Activated CD4-positive, alpha-beta T cell treated with anti-CD3 and anti-CD28 coated beads, Interleukin-2, amount 10 ng/mL, durations not matched to agents 7 days and 5 days (primary cell): ENCODE measurements at regions not wholly inside any gene's neighbourhood (a gene's known extent, or its start where the extent isn't known, plus 50 kb on each side); places are given as distances from the start of the nearest gene placed in this dataset.

ENCODE experiments used
- CTCF ChIA-PET: fragments of 350-600 bp; sonication (Branson Sonifier 250); formaldehyde crosslinking; loops from one replicate; lab custom pipeline; 2021; ENCODE audit warnings: antibody characterized with exemption; lab: Charles Lee
- POLR2A ChIA-PET: fragments of 350-600 bp; sonication (Branson Sonifier 250); formaldehyde crosslinking; loops from one replicate; lab custom pipeline; 2021; ENCODE audit warnings: antibody characterized with exemption; lab: Charles Lee
- DNase-seq: peaks from one replicate; pipeline ENCODE4 v3.0.0-alpha.2; 2020
- H3K27ac Mint-ChIP-seq: one replicate; pipeline ENCODE4 v1.8.0; 2021; ENCODE audit warnings: mild to moderate bottlenecking, moderate library complexity, mixed read lengths
- H3K27me3 Mint-ChIP-seq: one replicate; pipeline ENCODE4 v1.8.0; 2021; ENCODE audit warnings: mixed read lengths
- H3K36me3 Mint-ChIP-seq: one replicate; pipeline ENCODE4 v1.8.0; 2021; ENCODE audit warnings: low read depth, mixed read lengths
- H3K4me1 Mint-ChIP-seq: one replicate; pipeline ENCODE4 v1.8.0; 2021; ENCODE audit warnings: mixed read lengths
- H3K4me3 Mint-ChIP-seq: one replicate; pipeline ENCODE4 v1.8.0; 2021; ENCODE audit warnings: mild to moderate bottlenecking, moderate library complexity, mixed read lengths
- H3K9me3 Mint-ChIP-seq: one replicate; pipeline ENCODE4 v1.8.0; 2021; ENCODE audit warnings: mixed read lengths

DNA sequence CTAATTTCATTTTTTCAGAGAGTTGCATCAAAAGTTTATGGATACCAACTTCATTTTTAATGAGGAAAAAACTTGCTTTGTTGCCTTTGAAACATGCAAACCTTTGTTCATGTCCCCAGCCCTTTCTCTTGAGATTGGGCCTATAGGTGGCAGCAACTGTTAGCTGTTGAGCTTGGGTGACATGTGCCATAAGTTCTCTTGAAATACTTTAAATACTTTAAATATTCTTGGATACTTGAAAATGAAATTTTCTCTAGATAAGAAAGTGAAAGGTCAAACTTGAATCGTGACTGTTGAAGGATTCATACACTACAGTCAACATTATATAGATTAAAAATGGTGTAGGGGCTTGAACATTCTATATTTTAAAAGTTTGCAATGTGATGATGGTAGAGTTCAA lies 294.9 kb downstream of the NDFIP2 start:
- H3K9me3 Mint-ChIP-seq, result peaks cover 6% of the 10 kb centered on the region
- H3K36me3 Mint-ChIP-seq, result no peaks in the 10 kb centered on the region
- POLR2A ChIA-PET, result no interaction called here
- H3K4me1 Mint-ChIP-seq, result no peaks in the 10 kb centered on the region
- H3K4me3 Mint-ChIP-seq, result no peak overlapping the region
- no peak overlapping the region for H3K27ac Mint-ChIP-seq
- CTCF ChIA-PET, result no interaction called here
- no peaks in the 10 kb centered on the region for H3K27me3 Mint-ChIP-seq
- no peak for DNase-seq

GRCh38 chr13:79772811-79773210 lies 291.9 kb downstream of the NDFIP2 start:
- CTCF ChIA-PET, result no interaction called here

DNA sequence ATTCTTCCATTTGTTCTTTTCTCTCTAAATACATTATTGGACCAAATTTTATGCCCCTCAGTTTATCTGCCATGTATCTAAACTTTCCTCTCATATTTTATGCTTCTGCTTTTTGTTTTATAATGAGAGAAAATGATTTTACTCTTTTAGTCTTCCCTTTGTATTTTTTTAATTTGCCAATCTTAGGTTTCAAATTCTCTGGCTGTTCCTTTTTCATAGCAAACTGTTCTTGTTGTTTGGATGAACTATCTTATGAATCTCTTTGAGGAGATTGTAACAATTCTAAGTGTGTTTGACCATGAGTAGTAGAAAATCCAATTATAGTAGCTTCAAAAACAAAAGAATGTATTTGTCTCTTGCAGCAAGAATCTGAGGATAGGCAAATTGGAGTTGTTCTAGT lies 290.5 kb downstream of the NDFIP2 start:
- no peaks in the 10 kb centered on the region for H3K4me1 Mint-ChIP-seq
- DNase-seq, result no peak
- H3K4me3 Mint-ChIP-seq, result no peak overlapping the region
- H3K36me3 Mint-ChIP-seq, result no peaks in the 10 kb centered on the region
- ChIA-PET CTCF (no interaction called here), POLR2A (no interaction called here)
- no peaks in the 10 kb centered on the region for H3K27me3 Mint-ChIP-seq
- peaks cover 6% of the 10 kb centered on the region for H3K9me3 Mint-ChIP-seq
- H3K27ac Mint-ChIP-seq, result no peak overlapping the region

More at GRCh38 chr13:79772811-79773210, 291.9 kb downstream of the NDFIP2 start:
- no peak overlapping the region for H3K27ac Mint-ChIP-seq
- POLR2A ChIA-PET, result no interaction called here
- no peaks in the 10 kb centered on the region for H3K36me3 Mint-ChIP-seq
- H3K9me3 Mint-ChIP-seq, result peaks cover 6% of the 10 kb centered on the region
- no peaks in the 10 kb centered on the region for H3K4me1 Mint-ChIP-seq
- no peaks in the 10 kb centered on the region for H3K27me3 Mint-ChIP-seq
- no peak overlapping the region for H3K4me3 Mint-ChIP-seq
- DNase-seq, result no peak

DNA sequence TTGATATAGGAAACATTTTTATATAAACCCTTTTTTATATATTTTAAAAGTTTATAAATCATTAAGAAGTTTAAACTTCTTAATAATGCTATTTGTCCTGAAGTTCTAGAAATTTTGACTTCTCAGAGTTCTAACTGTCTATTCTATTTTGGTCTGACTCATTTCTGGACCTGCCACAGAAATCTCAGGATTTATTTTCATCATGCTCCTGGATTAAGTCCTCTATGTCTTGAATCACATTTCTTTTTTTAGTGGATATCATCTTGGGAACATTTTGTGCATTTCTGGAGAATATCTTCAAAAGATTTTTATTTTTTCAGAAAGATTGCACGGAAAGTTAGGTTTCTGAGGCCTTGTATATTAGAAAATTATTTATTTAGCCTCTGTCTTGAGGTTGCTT lies 289.1 kb downstream of the NDFIP2 start:
- no peaks in the 10 kb centered on the region for H3K4me1 Mint-ChIP-seq
- no peak overlapping the region for H3K4me3 Mint-ChIP-seq
- POLR2A ChIA-PET, result no interaction called here
- CTCF ChIA-PET, result no interaction called here
- no peak overlapping the region for H3K27ac Mint-ChIP-seq
- DNase-seq, result no peak
- peaks cover 6% of the 10 kb centered on the region for H3K9me3 Mint-ChIP-seq
- no peaks in the 10 kb centered on the region for H3K27me3 Mint-ChIP-seq
- H3K36me3 Mint-ChIP-seq, result no peaks in the 10 kb centered on the region

DNA sequence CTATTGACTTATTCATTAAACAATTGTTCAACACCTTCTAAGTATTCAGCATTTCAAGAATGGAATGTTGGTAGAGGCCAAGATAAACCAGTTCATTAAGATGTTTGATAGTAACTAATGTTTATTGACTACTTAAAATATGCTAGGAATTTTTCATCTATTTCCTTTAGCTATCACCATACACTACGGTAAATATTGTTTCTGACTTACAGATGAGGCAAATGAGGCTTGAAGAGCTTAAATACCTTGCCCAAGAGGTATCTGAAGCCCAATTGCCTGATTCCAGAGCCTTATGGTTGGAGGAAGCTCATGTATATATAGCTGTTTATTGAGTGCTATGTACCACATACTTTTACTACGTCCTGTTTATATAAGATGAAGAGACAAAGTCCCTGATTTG lies 286.2 kb downstream of the NDFIP2 start:
- Mint-ChIP-seq H3K4me1 (no peaks in the 10 kb centered on the region), H3K9me3 (peaks cover 6% of the 10 kb centered on the region), H3K27me3 (no peaks in the 10 kb centered on the region), H3K36me3 (no peaks in the 10 kb centered on the region), H3K27ac (no peak overlapping the region), H3K4me3 (no peak overlapping the region)
- ChIA-PET CTCF (no interaction called here), POLR2A (no interaction called here)
- no peak for DNase-seq

DNA sequence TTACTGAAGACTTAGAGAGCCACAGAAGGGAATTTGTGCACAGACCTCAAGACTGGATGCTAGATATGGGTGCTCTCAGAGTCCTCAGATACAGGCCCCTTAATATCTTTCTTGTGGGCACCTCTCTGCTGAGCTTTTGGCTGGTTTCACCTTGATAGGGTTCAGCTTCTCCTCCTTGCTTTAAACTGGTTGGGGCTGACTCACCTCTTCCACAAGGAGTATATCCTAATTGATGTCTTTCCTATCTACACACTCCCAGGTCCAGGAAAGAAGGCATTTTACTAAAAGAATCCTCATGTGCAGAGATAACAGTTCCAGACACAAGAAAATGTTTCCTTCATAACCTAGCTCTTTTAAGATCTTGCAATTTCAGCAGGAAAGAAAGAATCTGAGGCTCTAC lies 284.4 kb downstream of the NDFIP2 start:
- Mint-ChIP-seq H3K9me3 (peaks cover 4% of the 10 kb centered on the region), H3K4me3 (no peak overlapping the region), H3K27me3 (no peaks in the 10 kb centered on the region), H3K27ac (no peak overlapping the region), H3K36me3 (no peaks in the 10 kb centered on the region), H3K4me1 (no peaks in the 10 kb centered on the region)
- ChIA-PET POLR2A (no interaction called here), CTCF (no interaction called here)
- DNase-seq, result no peak

- Mint-ChIP-seq H3K4me3 (no peak overlapping the region), H3K27me3 (no peaks in the 10 kb centered on the region), H3K4me1 (no peaks in the 10 kb centered on the region), H3K36me3 (no peaks in the 10 kb centered on the region), H3K27ac (no peak overlapping the region), H3K9me3 (no peaks in the 10 kb centered on the region)
- CTCF ChIA-PET, result no interaction called here
- POLR2A ChIA-PET, result no interaction called here
- no peak for DNase-seq
These were observed 269.1 kb downstream of the NDFIP2 start for GRCh38 chr13:79749984-79750551.

DNA sequence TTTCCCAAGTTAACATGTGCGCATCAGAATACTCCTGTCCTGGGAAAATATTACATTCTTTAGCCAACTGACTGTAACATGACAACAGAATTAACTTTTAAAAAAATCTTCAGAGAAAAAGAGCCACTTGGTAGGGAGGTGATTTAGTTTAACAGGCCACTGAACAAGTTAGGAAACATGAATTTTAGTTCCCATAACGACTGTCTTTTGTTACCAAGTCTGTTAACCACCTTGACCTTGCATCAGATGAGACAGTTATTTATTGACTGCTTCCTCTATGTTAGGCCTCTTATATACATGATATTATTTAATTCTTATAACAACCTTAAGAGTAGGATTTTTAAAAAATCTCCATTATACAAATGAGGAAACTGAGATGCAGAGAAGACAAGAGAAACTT lies 268.6 kb downstream of the NDFIP2 start:
- H3K9me3 Mint-ChIP-seq, result no peaks in the 10 kb centered on the region
- POLR2A ChIA-PET, result no interaction called here
- H3K36me3 Mint-ChIP-seq, result no peaks in the 10 kb centered on the region
- no peaks in the 10 kb centered on the region for H3K4me1 Mint-ChIP-seq
- H3K4me3 Mint-ChIP-seq, result no peak overlapping the region
- H3K27me3 Mint-ChIP-seq, result no peaks in the 10 kb centered on the region
- no peak overlapping the region for H3K27ac Mint-ChIP-seq
- CTCF ChIA-PET, result interaction anchor here (0.6 kb wide), 1 partner anchor 28 kb away, joined by 4 read pairs; no protein-coding TSS in a partner anchor
- no peak for DNase-seq

DNA sequence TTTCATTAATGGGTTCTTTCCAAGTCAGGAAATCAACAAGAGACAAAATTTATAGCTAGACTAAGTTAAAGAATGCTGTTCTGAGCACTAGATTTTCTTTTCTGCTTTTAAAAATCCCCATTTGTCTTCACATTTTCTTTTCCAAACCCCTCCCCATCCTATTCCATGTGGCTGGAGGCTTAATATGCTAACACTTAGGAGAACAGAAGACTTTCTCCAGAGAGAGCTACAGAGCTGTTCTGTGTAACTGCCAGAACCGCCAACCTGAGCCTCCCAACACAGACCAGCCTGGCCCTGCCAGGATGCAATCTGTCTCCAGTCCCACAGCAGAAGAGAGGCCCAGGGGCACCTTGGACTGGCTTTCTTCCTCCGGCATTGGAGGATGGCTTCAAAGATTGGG lies 264.1 kb downstream of the NDFIP2 start:
- Mint-ChIP-seq H3K4me3 (no peak overlapping the region), H3K27me3 (no peaks in the 10 kb centered on the region), H3K9me3 (no peaks in the 10 kb centered on the region), H3K4me1 (no peaks in the 10 kb centered on the region), H3K27ac (no peak overlapping the region), H3K36me3 (no peaks in the 10 kb centered on the region)
- ChIA-PET CTCF (no interaction called here), POLR2A (no interaction called here)
- no peak for DNase-seq

DNA sequence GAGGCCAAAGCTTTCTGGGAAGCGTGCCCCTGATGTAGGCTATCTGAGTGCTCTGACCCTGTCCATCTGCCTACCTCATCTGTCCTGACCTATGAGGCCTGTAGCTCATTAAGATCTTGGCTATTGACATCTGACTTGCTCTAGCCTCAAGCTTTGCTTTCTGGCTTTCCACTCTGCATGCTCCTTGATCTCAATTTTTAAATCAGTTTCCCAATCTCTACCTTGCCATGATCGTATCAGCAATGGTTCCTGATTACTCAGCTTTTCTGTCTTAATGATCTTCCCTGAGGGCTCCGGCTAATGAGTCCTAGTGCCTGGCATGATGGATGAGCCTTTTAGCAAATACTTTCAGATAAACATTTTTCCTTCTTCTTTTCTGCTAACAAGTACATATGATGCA lies 262.0 kb downstream of the NDFIP2 start:
- CTCF ChIA-PET, result no interaction called here
- Mint-ChIP-seq H3K27me3 (no peaks in the 10 kb centered on the region), H3K9me3 (no peaks in the 10 kb centered on the region), H3K4me3 (no peak overlapping the region), H3K36me3 (no peaks in the 10 kb centered on the region), H3K27ac (no peak overlapping the region), H3K4me1 (no peaks in the 10 kb centered on the region)
- no peak for DNase-seq
- POLR2A ChIA-PET, result no interaction called here

DNA sequence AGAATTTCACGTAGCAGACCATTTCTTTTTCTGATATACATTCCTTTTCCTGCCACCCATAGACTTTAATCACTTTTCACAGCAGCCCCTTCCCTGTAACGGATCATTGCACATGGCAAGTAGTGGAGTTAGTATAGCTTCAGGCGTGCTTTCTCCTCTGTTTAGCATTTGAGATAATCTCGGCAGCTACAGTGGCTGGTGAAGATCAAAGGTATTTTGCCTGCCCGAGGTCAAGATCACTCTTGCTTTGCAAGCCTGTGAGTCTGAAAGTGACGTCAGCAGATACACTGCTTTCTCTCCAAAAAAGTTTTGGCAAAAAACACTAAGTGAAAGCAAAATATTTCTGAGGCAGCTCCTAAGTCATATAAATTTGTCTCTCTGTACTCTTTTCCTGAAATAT lies 260.0 kb downstream of the NDFIP2 start:
- POLR2A ChIA-PET, result no interaction called here
- CTCF ChIA-PET, result no interaction called here

GRCh38 chr13:79736356-79736755 lies 255.4 kb downstream of the NDFIP2 start:
- ChIA-PET CTCF (interaction anchor here (0.9 to 1.1 kb wide), 2 partner anchors 10 to 12 kb away, joined by 3 read pairs; no protein-coding TSS in a partner anchor), POLR2A (no interaction called here)
- Mint-ChIP-seq H3K4me3 (no peak overlapping the region), H3K27me3 (no peaks in the 10 kb centered on the region), H3K9me3 (no peaks in the 10 kb centered on the region), H3K4me1 (no peaks in the 10 kb centered on the region), H3K27ac (no peak overlapping the region), H3K36me3 (no peaks in the 10 kb centered on the region)
- DNase-seq, result no peak

More for the DNA sequence above, 260.0 kb downstream of the NDFIP2 start:
- no peak overlapping the region for H3K27ac Mint-ChIP-seq
- H3K4me3 Mint-ChIP-seq, result no peak overlapping the region
- no peaks in the 10 kb centered on the region for H3K9me3 Mint-ChIP-seq
- DNase-seq, result no peak
- no peaks in the 10 kb centered on the region for H3K4me1 Mint-ChIP-seq
- no peaks in the 10 kb centered on the region for H3K27me3 Mint-ChIP-seq
- no peaks in the 10 kb centered on the region for H3K36me3 Mint-ChIP-seq

DNA sequence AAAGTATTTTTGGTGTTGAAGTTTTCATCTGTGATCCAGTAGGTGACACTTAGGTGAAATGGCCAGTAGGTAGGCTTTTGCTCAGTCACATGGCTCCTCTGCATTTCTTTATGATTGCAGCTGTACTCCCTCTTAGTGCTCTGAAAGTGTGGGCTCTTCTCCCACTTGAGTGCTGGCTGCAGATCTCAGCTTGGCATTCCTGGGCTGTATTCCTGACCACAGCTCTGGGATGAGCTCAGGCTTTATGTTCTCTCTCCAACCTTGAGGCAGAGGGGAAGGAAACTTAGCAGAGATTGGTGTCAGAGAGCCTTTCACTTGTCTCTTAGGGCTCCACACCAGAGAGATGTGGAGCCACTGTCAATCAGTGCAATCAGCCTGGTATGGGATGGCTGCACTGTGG lies 254.3 kb downstream of the NDFIP2 start:
- no peaks in the 10 kb centered on the region for H3K4me1 Mint-ChIP-seq
- ChIA-PET CTCF (interaction anchor here (0.9 kb wide), 1 partner anchor 9 kb away, joined by 3 read pairs; no protein-coding TSS in a partner anchor), POLR2A (no interaction called here)
- H3K36me3 Mint-ChIP-seq, result no peaks in the 10 kb centered on the region
- no peak for DNase-seq
- H3K27me3 Mint-ChIP-seq, result no peaks in the 10 kb centered on the region
- H3K4me3 Mint-ChIP-seq, result no peak overlapping the region
- H3K9me3 Mint-ChIP-seq, result no peaks in the 10 kb centered on the region
- H3K27ac Mint-ChIP-seq, result no peak overlapping the region

DNA sequence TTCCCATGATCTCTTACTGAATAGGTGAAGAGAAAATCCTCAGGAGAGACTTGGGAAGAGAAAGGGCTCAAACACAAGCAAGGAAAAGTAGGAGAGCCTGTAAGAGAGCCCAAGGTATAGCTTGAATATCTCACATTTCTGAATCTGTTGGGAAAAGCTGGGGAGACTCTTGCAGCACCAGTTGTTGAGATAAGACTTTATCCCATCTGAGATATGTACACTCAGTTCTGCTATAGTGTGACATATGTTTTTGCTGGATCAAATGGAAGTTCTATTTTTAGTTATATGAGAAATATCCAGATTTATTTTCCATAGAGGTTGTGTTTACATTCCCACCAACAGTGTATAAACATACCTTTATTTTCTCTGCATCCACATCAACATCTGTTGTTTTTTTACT lies 246.1 kb downstream of the NDFIP2 start:
- no peaks in the 10 kb centered on the region for H3K36me3 Mint-ChIP-seq
- no peaks in the 10 kb centered on the region for H3K4me1 Mint-ChIP-seq
- H3K9me3 Mint-ChIP-seq, result no peaks in the 10 kb centered on the region
- CTCF ChIA-PET, result no interaction called here
- no peak overlapping the region for H3K4me3 Mint-ChIP-seq
- POLR2A ChIA-PET, result no interaction called here
- H3K27me3 Mint-ChIP-seq, result no peaks in the 10 kb centered on the region
- no peak for DNase-seq
- no peak overlapping the region for H3K27ac Mint-ChIP-seq
